KMS-11 (cell line): ENCODE measurements at regions not wholly inside any gene's neighbourhood (a gene's known extent, or its start where the extent isn't known, plus 50 kb on each side); places are given as distances from the start of the nearest gene placed in this dataset.

Experiments
- H2AFZ ChIP-seq: fragments of 200-600 bp; sonication (generic); 2 replicates; pipeline ENCODE4 v1.6.1; 2016; ENCODE audit warnings: antibody characterized with exemption, mixed run types, low read depth
- H3K27ac ChIP-seq: fragments of 200-600 bp; sonication (generic); 2 replicates; pipeline ENCODE4 v1.6.1; 2016; ENCODE audit warnings: mild to moderate bottlenecking, mixed run types
- H3K27me3 ChIP-seq: fragments of 200-600 bp; sonication (generic); 2 replicates; pipeline ENCODE4 v1.6.1; 2017; ENCODE audit warnings: mild to moderate bottlenecking, low read depth, mixed run types, moderate library complexity; ENCODE audit not compliant: insufficient read depth
- H3K36me3 ChIP-seq: fragments of 200-600 bp; sonication (generic); 2 replicates; pipeline ENCODE4 v1.6.1; 2017; ENCODE audit warnings: mild to moderate bottlenecking, mixed run types; ENCODE audit not compliant: insufficient read depth
- H3K4me1 ChIP-seq: fragments of 200-600 bp; sonication (generic); 2 replicates; pipeline ENCODE4 v1.6.1; 2016; ENCODE audit warnings: mild to moderate bottlenecking, low read depth, mixed run types; ENCODE audit not compliant: poor library complexity, severe bottlenecking
- H3K4me2 ChIP-seq: fragments of 200-600 bp; sonication (generic); 2 replicates; pipeline ENCODE4 v1.7.0; 2016; ENCODE audit warnings: mild to moderate bottlenecking, mixed run types
- H3K4me3 ChIP-seq: fragments of 200-600 bp; sonication (generic); IDR thresholded peaks from 2 replicates; pipeline ENCODE4 v1.6.1; 2017; ENCODE audit warnings: low read depth, low read length, mixed read lengths; ENCODE audit not compliant: insufficient read depth
- H3K79me2 ChIP-seq: fragments of 200-600 bp; sonication (generic); 2 replicates; pipeline ENCODE4 v1.6.1; 2016; ENCODE audit warnings: low read depth, mixed run types; ENCODE audit not compliant: insufficient read depth
- H3K9ac ChIP-seq: fragments of 200-600 bp; sonication (generic); 2 replicates; pipeline ENCODE4 v1.6.1; 2016; ENCODE audit warnings: mild to moderate bottlenecking, mixed run types
- H4K20me1 ChIP-seq: fragments of 200-600 bp; sonication (generic); 2 replicates; pipeline ENCODE4 v1.6.1; 2016; ENCODE audit warnings: mild to moderate bottlenecking, mixed run types; ENCODE audit not compliant: insufficient read depth
- CTCF ChIP-seq: fragments of 200-600 bp; sonication (generic); conservative IDR thresholded peaks from 2 replicates; pipeline ENCODE4 v1.6.1; 2017; ENCODE audit warnings: low read depth, mild to moderate bottlenecking, antibody characterized with exemption, low read length, moderate library complexity, mixed read lengths

GRCh38 chr3:3372210-3372777 lies 192.8 kb upstream of the CRBN start:
- Histone ChIP-seq H3K4me1 (no peaks in the 10 kb centered on the region), H3K36me3 (no peaks in the 10 kb centered on the region), H4K20me1 (no peaks in the 10 kb centered on the region), H3K27me3 (no peaks in the 10 kb centered on the region), H3K79me2 (no peaks in the 10 kb centered on the region), H3K9ac (no peak overlapping the region), H3K27ac (no peak overlapping the region), H3K4me2 (no peak overlapping the region), H3K4me3 (no peak overlapping the region), H2AFZ (no peak overlapping the region)
- no peak for TF ChIP-seq CTCF

- H4K20me1 ChIP-seq = no peaks in the 10 kb centered on the region
- no peaks in the 10 kb centered on the region for H3K36me3 ChIP-seq
- H3K27ac ChIP-seq = no peak overlapping the region
- TF ChIP-seq CTCF = no peak
- no peaks in the 10 kb centered on the region for H3K4me1 ChIP-seq
- H3K4me3 ChIP-seq = no peak overlapping the region
- no peak overlapping the region for H3K9ac ChIP-seq
- H3K4me2 ChIP-seq = no peak overlapping the region
- no peaks in the 10 kb centered on the region for H3K79me2 ChIP-seq
- no peak overlapping the region for H2AFZ ChIP-seq
- H3K27me3 ChIP-seq = no peaks in the 10 kb centered on the region
These were observed 188.8 kb upstream of the CRBN start for GRCh38 chr3:3368306-3368705.

GRCh38 chr3:3366386-3366785 lies 186.9 kb upstream of the CRBN start:
- no peak for TF ChIP-seq CTCF
- Histone ChIP-seq H3K4me3 (no peak overlapping the region), H2AFZ (no peak overlapping the region), H3K79me2 (no peaks in the 10 kb centered on the region), H3K27me3 (no peaks in the 10 kb centered on the region), H3K4me2 (no peak overlapping the region), H3K27ac (no peak overlapping the region), H3K36me3 (no peaks in the 10 kb centered on the region), H3K9ac (no peak overlapping the region), H3K4me1 (no peaks in the 10 kb centered on the region), H4K20me1 (no peaks in the 10 kb centered on the region)

GRCh38 chr3:3365716-3366115 lies 186.2 kb upstream of the CRBN start:
- TF ChIP-seq CTCF = no peak
- H3K4me3 ChIP-seq = no peak overlapping the region
- no peaks in the 10 kb centered on the region for H4K20me1 ChIP-seq
- H2AFZ ChIP-seq = no peak overlapping the region
- H3K4me1 ChIP-seq = no peaks in the 10 kb centered on the region
- no peak overlapping the region for H3K9ac ChIP-seq
- H3K4me2 ChIP-seq = no peak overlapping the region
- no peaks in the 10 kb centered on the region for H3K36me3 ChIP-seq
- no peaks in the 10 kb centered on the region for H3K27me3 ChIP-seq
- H3K27ac ChIP-seq = no peak overlapping the region
- H3K79me2 ChIP-seq = no peaks in the 10 kb centered on the region
